Endothelial cell (in vitro differentiated cells): ENCODE measurements at regions not wholly inside any gene's neighbourhood (a gene's known extent, or its start where the extent isn't known, plus 50 kb on each side); places are given as distances from the start of the nearest gene placed in this dataset.

Experiments used
- DNase-seq: peaks from one replicate; pipeline ENCODE4 v3.0.0; 2021; ENCODE audit warnings: low spot score
- H3K27ac Mint-ChIP-seq: one replicate; pipeline ENCODE4 v1.8.0; 2021; ENCODE audit warnings: mixed read lengths, inconsistent platforms; ENCODE audit not compliant: unreplicated experiment
- H3K27me3 Mint-ChIP-seq: one replicate; pipeline ENCODE4 v1.8.0; 2021; ENCODE audit warnings: mild to moderate bottlenecking, moderate library complexity, mixed read lengths, inconsistent platforms; ENCODE audit not compliant: unreplicated experiment
- H3K36me3 Mint-ChIP-seq: one replicate; pipeline ENCODE4 v1.8.0; 2021; ENCODE audit warnings: mild to moderate bottlenecking, low read depth, mixed read lengths, inconsistent platforms; ENCODE audit not compliant: unreplicated experiment
- H3K4me1 Mint-ChIP-seq: one replicate; pipeline ENCODE4 v1.8.0; 2021; ENCODE audit warnings: mild to moderate bottlenecking, mixed read lengths, inconsistent platforms; ENCODE audit not compliant: unreplicated experiment
- H3K4me3 Mint-ChIP-seq: one replicate; pipeline ENCODE4 v1.8.0; 2021; ENCODE audit warnings: mild to moderate bottlenecking, mixed read lengths, inconsistent platforms; ENCODE audit not compliant: unreplicated experiment
- H3K9me3 Mint-ChIP-seq: one replicate; pipeline ENCODE4 v1.8.0; 2021; ENCODE audit warnings: mixed read lengths, inconsistent platforms; ENCODE audit not compliant: unreplicated experiment
- CTCF ChIP-seq: fragments of 200-600 bp; sonication (generic); IDR thresholded peaks from one replicate; pipeline ENCODE4 v1.5.0; 2021; ENCODE audit warnings: antibody characterized with exemption; ENCODE audit not compliant: unreplicated experiment

GRCh38 chr7:131008840-131009711 lies 275.1 kb upstream of the KLF14 start:
- Mint-ChIP-seq H3K27ac (no peak overlapping the region), H3K4me1 (peaks cover 4% of the 10 kb centered on the region), H3K9me3 (no peaks in the 10 kb centered on the region), H3K4me3 (no peak overlapping the region), H3K36me3 (no peaks in the 10 kb centered on the region), H3K27me3 (peaks cover 1% of the 10 kb centered on the region)
- no peak for TF ChIP-seq CTCF
- no peak for DNase-seq

- H3K4me3 Mint-ChIP-seq = no peak overlapping the region
- H3K9me3 Mint-ChIP-seq = no peaks in the 10 kb centered on the region
- H3K27ac Mint-ChIP-seq = no peak overlapping the region
- H3K36me3 Mint-ChIP-seq = no peaks in the 10 kb centered on the region
- TF ChIP-seq CTCF = no peak
- DNase-seq = no peak
- H3K27me3 Mint-ChIP-seq = no peaks in the 10 kb centered on the region
- H3K4me1 Mint-ChIP-seq = peaks cover 4% of the 10 kb centered on the region
Observed at GRCh38 chr7:131010029-131010716, 276.2 kb upstream of the KLF14 start.

GRCh38 chr7:131010717-131011431 lies 276.9 kb upstream of the KLF14 start:
- TF ChIP-seq CTCF = no peak
- no peak for DNase-seq
- H3K4me1 Mint-ChIP-seq = peaks cover 4% of the 10 kb centered on the region
- H3K27me3 Mint-ChIP-seq = no peaks in the 10 kb centered on the region
- H3K9me3 Mint-ChIP-seq = no peaks in the 10 kb centered on the region
- no peak overlapping the region for H3K27ac Mint-ChIP-seq
- no peak overlapping the region for H3K4me3 Mint-ChIP-seq
- H3K36me3 Mint-ChIP-seq = no peaks in the 10 kb centered on the region

GRCh38 chr7:131011432-131011742 lies 277.4 kb upstream of the KLF14 start:
- Mint-ChIP-seq H3K27me3 (no peaks in the 10 kb centered on the region), H3K27ac (peak overlapping the region; percentile 22), H3K4me1 (peaks cover 4% of the 10 kb centered on the region), H3K36me3 (no peaks in the 10 kb centered on the region), H3K9me3 (no peaks in the 10 kb centered on the region), H3K4me3 (no peak overlapping the region)
- no peak for TF ChIP-seq CTCF
- DNase-seq = no peak

- no peaks in the 10 kb centered on the region for H3K36me3 Mint-ChIP-seq
- H3K9me3 Mint-ChIP-seq = no peaks in the 10 kb centered on the region
- TF ChIP-seq CTCF = no peak
- no peak overlapping the region for H3K27ac Mint-ChIP-seq
- no peak overlapping the region for H3K4me3 Mint-ChIP-seq
- H3K4me1 Mint-ChIP-seq = peaks cover 4% of the 10 kb centered on the region
- no peak for DNase-seq
- H3K27me3 Mint-ChIP-seq = no peaks in the 10 kb centered on the region
Observed at GRCh38 chr7:131011976-131012375, 278.0 kb upstream of the KLF14 start.
